Breast epithelium (tissue), 3 donors: ENCODE measurements at regions not wholly inside any gene's neighbourhood (a gene's known extent, or its start where the extent isn't known, plus 50 kb on each side); places are given as distances from the start of the nearest gene placed in this dataset.

Experiments used
- CTCF ChIP-seq, 3 donors: fragments of 450-650 bp; IDR thresholded peaks; one replicate each; pipeline ENCODE4 v1.5.1; 2016 to 2017; ENCODE audit warnings: antibody characterized with exemption in 3 of 3, mild to moderate bottlenecking in 3 of 3, moderate library complexity in 3 of 3
- POLR2A ChIP-seq: fragments of 450-650 bp; IDR thresholded peaks from one replicate; pipeline ENCODE4 v1.6.1; 2016; ENCODE audit warnings: antibody characterized with exemption, mild to moderate bottlenecking, moderate library complexity
- POLR2AphosphoS5 ChIP-seq, 3 donors: sonication (generic); formaldehyde crosslinking; IDR thresholded peaks; one replicate each; pipeline ENCODE4 v1.6.1; 2017; ENCODE audit warnings: antibody characterized with exemption in 3 of 3

GRCh38 chr9:36489453-36489852, 83.2 kb upstream of the MELK start:
- TF ChIP-seq CTCF (IDR thresholded peaks at IDR 0.05), result no peak
- no peak for TF ChIP-seq POLR2AphosphoS5 (IDR thresholded peaks at IDR 0.05)
- no peak for TF ChIP-seq POLR2A
